ENCODE measurements at regions not wholly inside any gene's neighbourhood (a gene's known extent, or its start where the extent isn't known, plus 50 kb on each side); places are given as distances from the start of the nearest gene placed in this dataset.

GRCh38 chrX:125205918-125206665 lies 113.6 kb upstream of the TEX13C start:
- TF ChIP-seq NR2C2 (CRISPR knock-in tag; IDR thresholded peaks at IDR 0.05; ENCODE audit: borderline replicate concordance): no peak
- TF ChIP-seq UBTF (CRISPR knock-in tag; IDR thresholded peaks at IDR 0.05): no peak
- no peak for TF ChIP-seq RFX5 (IDR thresholded peaks at IDR 0.05; ENCODE audit: low read depth, low read length)
- no peak for TF ChIP-seq CTCF (CRISPR knock-in tag; IDR thresholded peaks at IDR 0.05)
- no peak for TF ChIP-seq ATF7 (IDR thresholded peaks at IDR 0.05)
- TF ChIP-seq ATF7 (CRISPR knock-in tag; IDR thresholded peaks at IDR 0.05): no peak
- TF ChIP-seq FOXK1 (CRISPR knock-in tag; IDR thresholded peaks at IDR 0.05; ENCODE audit: borderline replicate concordance, low read depth): no peak
- no peak for TF ChIP-seq CREB1 (IDR thresholded peaks at IDR 0.05)
- no peak for TF ChIP-seq CREB1 (CRISPR knock-in tag; IDR thresholded peaks at IDR 0.05)
- no peak for TF ChIP-seq MAZ (IDR thresholded peaks at IDR 0.05; ENCODE audit: borderline replicate concordance, low read depth, low read length)
- no peak for TF ChIP-seq MAZ (CRISPR knock-in tag; IDR thresholded peaks at IDR 0.05; ENCODE audit: low read depth)
- TF ChIP-seq CBX5 (CRISPR knock-in tag; IDR thresholded peaks at IDR 0.05; ENCODE audit: borderline replicate concordance): no peak
- no peak for TF ChIP-seq MAFF (IDR thresholded peaks at IDR 0.05; ENCODE audit: low read depth, low read length)
- TF ChIP-seq POLR2A (IDR thresholded peaks at IDR 0.05; ENCODE audit: insufficient read depth in 1 of 2, low read depth in 2 of 2, low read length in 2 of 2): no peak
